ENCODE measurements at regions not wholly inside any gene's neighbourhood (a gene's known extent, or its start where the extent isn't known, plus 50 kb on each side); places are given as distances from the start of the nearest gene placed in this dataset.

GRCh38 chr2:219782737-219783348 is 155.4 kb downstream of the SLC4A3 start:
- TF ChIP-seq CTCF (IDR thresholded peaks at IDR 0.05; ENCODE audit: poor library complexity) (no peak), EZH2 (IDR thresholded peaks at IDR 0.05; ENCODE audit: borderline replicate concordance) (no peak), EZH2phosphoT487 (IDR thresholded peaks at IDR 0.05; ENCODE audit: low read depth, severe bottlenecking, unreplicated experiment) (no peak)

Measured in hepatocyte (in vitro differentiated cells).